ENCODE measurements at regions not wholly inside any gene's neighbourhood (a gene's known extent, or its start where the extent isn't known, plus 50 kb on each side); places are given as distances from the start of the nearest gene placed in this dataset.

- no peak for DNase-seq
Observed at GRCh38 chr1:4600615-4601460, 53.6 kb upstream of the AJAP1 start.

GRCh38 chr1:4601941-4602340 is 52.5 kb upstream of the AJAP1 start:
- DNase-seq = no peak

DNA sequence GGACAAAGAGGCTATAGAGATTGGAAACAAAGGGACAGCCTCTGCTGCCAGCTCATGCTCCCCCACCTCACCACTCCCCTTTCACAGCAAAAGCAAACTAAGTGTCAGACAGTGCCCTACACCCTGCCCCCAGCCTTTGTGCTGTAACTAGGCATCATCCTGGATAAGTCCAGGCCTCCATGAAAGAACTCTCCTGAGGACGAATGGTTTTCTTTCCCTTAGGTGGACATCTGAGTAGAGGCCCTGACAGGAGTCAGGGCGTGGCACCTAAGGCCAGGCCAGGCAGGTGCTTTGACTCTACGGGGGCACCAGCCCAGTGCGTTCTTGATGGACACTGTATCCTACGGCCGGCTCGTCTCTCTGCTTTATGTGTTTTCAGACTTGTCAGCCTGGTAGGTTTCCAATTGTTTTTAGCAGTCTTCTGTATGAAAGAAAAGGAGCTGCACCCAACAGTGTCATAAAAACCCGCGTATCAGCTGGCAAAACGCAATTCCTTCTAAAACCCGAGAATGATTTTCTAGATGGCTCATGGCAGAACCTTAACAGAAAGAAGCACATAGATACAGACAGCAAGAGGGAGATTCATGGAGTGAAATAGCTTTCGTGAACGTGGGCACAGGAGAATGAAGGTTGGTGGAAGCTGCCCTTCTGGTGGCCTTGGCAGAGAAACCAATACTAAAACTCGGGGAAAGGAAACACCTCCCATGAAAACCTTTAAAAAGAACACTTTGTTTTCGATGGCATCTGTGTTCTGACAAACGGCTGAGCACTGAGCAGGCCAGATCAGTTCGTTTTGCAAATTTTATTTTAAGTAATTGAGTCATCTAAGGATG is 51.7 kb upstream of the AJAP1 start:
- no peak for DNase-seq

- no peak for DNase-seq
Observed at GRCh38 chr1:4603295-4604110, 50.9 kb upstream of the AJAP1 start.

Data from nucleus accumbens (tissue), 56 donors.